HepG2 (cell line): ENCODE measurements at regions not wholly inside any gene's neighbourhood (a gene's known extent, or its start where the extent isn't known, plus 50 kb on each side); places are given as distances from the start of the nearest gene placed in this dataset.

Source experiments
- CREB1 ChIP-seq, 2 experiments: fragments of 450-650 bp in 1 of 2; IDR thresholded peaks; 2 replicates each; pipeline ENCODE4 v1.6.1; 2016 to 2017; ENCODE audit warnings: control low read depth in 1 of 2, mild to moderate bottlenecking in 1 of 2, missing compliant biosample characterization in 1 of 2, missing genetic modification characterization in 1 of 2
- FOXC1 ChIP-seq: sonication (generic); formaldehyde crosslinking; IDR thresholded peaks from 2 replicates; pipeline ENCODE4 v1.8.0; 2022; ENCODE audit warnings: mild to moderate bottlenecking, missing genetic modification reagents, borderline replicate concordance
- GABPA ChIP-seq, 2 experiments: IDR thresholded peaks; 2 replicates each; pipeline ENCODE4 v1.6.1; 2011 to 2016; ENCODE audit warnings: low read depth in 2 of 2, low read length in 1 of 2, missing biosample characterization in 1 of 2, missing genetic modification characterization in 1 of 2
- GLI4 ChIP-seq: sonication (generic); formaldehyde crosslinking; IDR thresholded peaks from 2 replicates; pipeline ENCODE4 v1.5.1; 2020; ENCODE audit warnings: missing genetic modification reagents, mild to moderate bottlenecking, moderate library complexity, borderline replicate concordance
- HMG20A ChIP-seq: IDR thresholded peaks from 2 replicates; pipeline ENCODE4 v1.6.1; 2016; ENCODE audit warnings: borderline replicate concordance
- RFX1 ChIP-seq: fragments of 450-650 bp; IDR thresholded peaks from 2 replicates; pipeline ENCODE4 v1.6.1; 2017
- SALL1 ChIP-seq: sonication (generic); formaldehyde crosslinking; IDR thresholded peaks from 2 replicates; pipeline ENCODE4 v1.8.0; 2022; ENCODE audit warnings: mild to moderate bottlenecking, missing genetic modification reagents
- SPEN ChIP-seq: sonication (generic); formaldehyde crosslinking; IDR thresholded peaks from 2 replicates; pipeline ENCODE4 v1.5.1; 2020; ENCODE audit warnings: low read depth, mild to moderate bottlenecking, missing genetic modification reagents
- THAP11 ChIP-seq: IDR thresholded peaks from 2 replicates; pipeline ENCODE4 v1.6.1; 2016; ENCODE audit warnings: missing biosample characterization, missing genetic modification reagents
- ZFYVE20 ChIP-seq: sonication (generic); formaldehyde crosslinking; IDR thresholded peaks from 2 replicates; pipeline ENCODE4 v1.8.0; 2023; ENCODE audit warnings: low read depth, mild to moderate bottlenecking, moderate library complexity, missing genetic modification reagents, borderline replicate concordance
- ZSCAN20 ChIP-seq: sonication (generic); formaldehyde crosslinking; IDR thresholded peaks from 2 replicates; pipeline ENCODE4 v1.4.0; 2020; ENCODE audit warnings: missing genetic modification reagents, mild to moderate bottlenecking, borderline replicate concordance
- TF ChIP-seq, protein P1 (sequence below): sonication (generic); formaldehyde crosslinking; IDR thresholded peaks from 2 replicates; pipeline ENCODE4 v1.9.0; 2021; ENCODE audit warnings: mild to moderate bottlenecking, missing genetic modification reagents
- TF ChIP-seq, protein P2 (sequence below), 2 experiments: sonication (generic) in 1 of 2; formaldehyde crosslinking in 1 of 2; IDR thresholded peaks; 2 replicates each; pipeline versions ENCODE4 v1.6.1 to v1.9.0; 2014 to 2022; ENCODE audit warnings: antibody characterized with exemption in 1 of 2, borderline replicate concordance in 1 of 2, inconsistent platforms in 1 of 2, low read depth in 1 of 2, missing genetic modification reagents in 1 of 2
- TF ChIP-seq, protein P3 (sequence below): IDR thresholded peaks from 2 replicates; pipeline ENCODE4 v1.6.1; 2018; ENCODE audit warnings: missing genetic modification reagents, mild to moderate bottlenecking, missing compliant biosample characterization
- TF ChIP-seq, protein P4 (sequence below): sonication (generic); formaldehyde crosslinking; IDR thresholded peaks from 2 replicates; pipeline ENCODE4 v1.8.1; 2023; ENCODE audit warnings: missing genetic modification reagents, mild to moderate bottlenecking, borderline replicate concordance

DNA sequence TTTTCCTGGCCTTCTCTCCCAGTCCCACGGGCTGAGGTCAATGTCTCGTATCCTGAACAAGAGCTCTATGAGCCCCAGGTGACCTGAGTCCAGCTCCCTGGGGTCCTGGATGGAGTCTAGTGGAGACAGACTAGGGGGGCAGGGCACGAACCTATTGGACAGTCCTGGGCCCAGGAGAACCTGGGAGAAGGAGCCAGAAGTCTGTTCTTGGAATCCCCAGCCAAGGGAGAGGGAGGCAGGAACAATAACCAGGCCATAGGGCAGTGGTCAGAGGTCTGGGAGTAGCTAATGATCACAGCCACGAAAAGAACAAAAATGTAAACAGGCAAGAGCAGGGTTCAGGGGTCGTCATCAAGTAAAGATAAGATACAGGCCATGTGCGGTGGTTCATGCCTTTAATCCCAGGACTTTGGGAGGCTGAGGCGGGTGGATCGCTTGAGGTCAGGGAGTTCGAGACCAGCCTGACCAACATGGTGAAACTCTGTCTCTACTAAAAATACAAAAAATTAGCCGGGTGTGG is 60.8 kb downstream of the COPRS start (continued):
- TF ChIP-seq GLI4 (CRISPR knock-in tag) (no peak), RFX1 (no peak), THAP11 (peak; percentile 46; the same call in 1 of the 2 replicates), GABPA (IDR thresholded peaks at IDR 0.05; ENCODE audit: low read depth, low read length) (no peak), GABPA (CRISPR knock-in tag; IDR thresholded peaks at IDR 0.05; ENCODE audit: low read depth) (0 out of 2 replicates have a peak, but pooled peaks have one; percentile 19), CREB1 (IDR thresholded peaks at IDR 0.05) (peak; percentile 36; the same call in 1 of the 2 replicates), CREB1 (CRISPR knock-in tag; IDR thresholded peaks at IDR 0.05) (no peak), SPEN (CRISPR knock-in tag) (0 out of 2 replicates have a peak, but pooled peaks have one; percentile 24), ZSCAN20 (CRISPR knock-in tag) (no peak), ZFYVE20 (CRISPR knock-in tag) (no peak), HMG20A (CRISPR knock-in tag) (no peak; the same call in 1 of the 2 replicates), FOXC1 (CRISPR knock-in tag) (0 out of 2 replicates have a peak, but pooled peaks have one; percentile 60), SALL1 (CRISPR knock-in tag) (peak; percentile 96)
- TF ChIP-seq, protein P1, sequence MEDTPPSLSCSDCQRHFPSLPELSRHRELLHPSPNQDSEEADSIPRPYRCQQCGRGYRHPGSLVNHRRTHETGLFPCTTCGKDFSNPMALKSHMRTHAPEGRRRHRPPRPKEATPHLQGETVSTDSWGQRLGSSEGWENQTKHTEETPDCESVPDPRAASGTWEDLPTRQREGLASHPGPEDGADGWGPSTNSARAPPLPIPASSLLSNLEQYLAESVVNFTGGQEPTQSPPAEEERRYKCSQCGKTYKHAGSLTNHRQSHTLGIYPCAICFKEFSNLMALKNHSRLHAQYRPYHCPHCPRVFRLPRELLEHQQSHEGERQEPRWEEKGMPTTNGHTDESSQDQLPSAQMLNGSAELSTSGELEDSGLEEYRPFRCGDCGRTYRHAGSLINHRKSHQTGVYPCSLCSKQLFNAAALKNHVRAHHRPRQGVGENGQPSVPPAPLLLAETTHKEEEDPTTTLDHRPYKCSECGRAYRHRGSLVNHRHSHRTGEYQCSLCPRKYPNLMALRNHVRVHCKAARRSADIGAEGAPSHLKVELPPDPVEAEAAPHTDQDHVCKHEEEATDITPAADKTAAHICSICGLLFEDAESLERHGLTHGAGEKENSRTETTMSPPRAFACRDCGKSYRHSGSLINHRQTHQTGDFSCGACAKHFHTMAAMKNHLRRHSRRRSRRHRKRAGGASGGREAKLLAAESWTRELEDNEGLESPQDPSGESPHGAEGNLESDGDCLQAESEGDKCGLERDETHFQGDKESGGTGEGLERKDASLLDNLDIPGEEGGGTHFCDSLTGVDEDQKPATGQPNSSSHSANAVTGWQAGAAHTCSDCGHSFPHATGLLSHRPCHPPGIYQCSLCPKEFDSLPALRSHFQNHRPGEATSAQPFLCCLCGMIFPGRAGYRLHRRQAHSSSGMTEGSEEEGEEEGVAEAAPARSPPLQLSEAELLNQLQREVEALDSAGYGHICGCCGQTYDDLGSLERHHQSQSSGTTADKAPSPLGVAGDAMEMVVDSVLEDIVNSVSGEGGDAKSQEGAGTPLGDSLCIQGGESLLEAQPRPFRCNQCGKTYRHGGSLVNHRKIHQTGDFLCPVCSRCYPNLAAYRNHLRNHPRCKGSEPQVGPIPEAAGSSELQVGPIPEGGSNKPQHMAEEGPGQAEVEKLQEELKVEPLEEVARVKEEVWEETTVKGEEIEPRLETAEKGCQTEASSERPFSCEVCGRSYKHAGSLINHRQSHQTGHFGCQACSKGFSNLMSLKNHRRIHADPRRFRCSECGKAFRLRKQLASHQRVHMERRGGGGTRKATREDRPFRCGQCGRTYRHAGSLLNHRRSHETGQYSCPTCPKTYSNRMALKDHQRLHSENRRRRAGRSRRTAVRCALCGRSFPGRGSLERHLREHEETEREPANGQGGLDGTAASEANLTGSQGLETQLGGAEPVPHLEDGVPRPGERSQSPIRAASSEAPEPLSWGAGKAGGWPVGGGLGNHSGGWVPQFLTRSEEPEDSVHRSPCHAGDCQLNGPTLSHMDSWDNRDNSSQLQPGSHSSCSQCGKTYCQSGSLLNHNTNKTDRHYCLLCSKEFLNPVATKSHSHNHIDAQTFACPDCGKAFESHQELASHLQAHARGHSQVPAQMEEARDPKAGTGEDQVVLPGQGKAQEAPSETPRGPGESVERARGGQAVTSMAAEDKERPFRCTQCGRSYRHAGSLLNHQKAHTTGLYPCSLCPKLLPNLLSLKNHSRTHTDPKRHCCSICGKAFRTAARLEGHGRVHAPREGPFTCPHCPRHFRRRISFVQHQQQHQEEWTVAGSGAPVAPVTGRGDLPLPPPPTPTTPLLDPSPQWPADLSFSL (CRISPR knock-in tag): no peak
- TF ChIP-seq, protein P2, sequence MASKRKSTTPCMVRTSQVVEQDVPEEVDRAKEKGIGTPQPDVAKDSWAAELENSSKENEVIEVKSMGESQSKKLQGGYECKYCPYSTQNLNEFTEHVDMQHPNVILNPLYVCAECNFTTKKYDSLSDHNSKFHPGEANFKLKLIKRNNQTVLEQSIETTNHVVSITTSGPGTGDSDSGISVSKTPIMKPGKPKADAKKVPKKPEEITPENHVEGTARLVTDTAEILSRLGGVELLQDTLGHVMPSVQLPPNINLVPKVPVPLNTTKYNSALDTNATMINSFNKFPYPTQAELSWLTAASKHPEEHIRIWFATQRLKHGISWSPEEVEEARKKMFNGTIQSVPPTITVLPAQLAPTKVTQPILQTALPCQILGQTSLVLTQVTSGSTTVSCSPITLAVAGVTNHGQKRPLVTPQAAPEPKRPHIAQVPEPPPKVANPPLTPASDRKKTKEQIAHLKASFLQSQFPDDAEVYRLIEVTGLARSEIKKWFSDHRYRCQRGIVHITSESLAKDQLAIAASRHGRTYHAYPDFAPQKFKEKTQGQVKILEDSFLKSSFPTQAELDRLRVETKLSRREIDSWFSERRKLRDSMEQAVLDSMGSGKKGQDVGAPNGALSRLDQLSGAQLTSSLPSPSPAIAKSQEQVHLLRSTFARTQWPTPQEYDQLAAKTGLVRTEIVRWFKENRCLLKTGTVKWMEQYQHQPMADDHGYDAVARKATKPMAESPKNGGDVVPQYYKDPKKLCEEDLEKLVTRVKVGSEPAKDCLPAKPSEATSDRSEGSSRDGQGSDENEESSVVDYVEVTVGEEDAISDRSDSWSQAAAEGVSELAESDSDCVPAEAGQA (IDR thresholded peaks at IDR 0.05; ENCODE audit: low read depth): no peak
- TF ChIP-seq, protein P2 (CRISPR knock-in tag; IDR thresholded peaks at IDR 0.05; ENCODE audit: borderline replicate concordance): no peak
- TF ChIP-seq, protein P3, sequence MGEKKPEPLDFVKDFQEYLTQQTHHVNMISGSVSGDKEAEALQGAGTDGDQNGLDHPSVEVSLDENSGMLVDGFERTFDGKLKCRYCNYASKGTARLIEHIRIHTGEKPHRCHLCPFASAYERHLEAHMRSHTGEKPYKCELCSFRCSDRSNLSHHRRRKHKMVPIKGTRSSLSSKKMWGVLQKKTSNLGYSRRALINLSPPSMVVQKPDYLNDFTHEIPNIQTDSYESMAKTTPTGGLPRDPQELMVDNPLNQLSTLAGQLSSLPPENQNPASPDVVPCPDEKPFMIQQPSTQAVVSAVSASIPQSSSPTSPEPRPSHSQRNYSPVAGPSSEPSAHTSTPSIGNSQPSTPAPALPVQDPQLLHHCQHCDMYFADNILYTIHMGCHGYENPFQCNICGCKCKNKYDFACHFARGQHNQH (CRISPR knock-in tag): peak; percentile 31; the same call in 1 of the 2 replicates
- TF ChIP-seq, protein P4, sequence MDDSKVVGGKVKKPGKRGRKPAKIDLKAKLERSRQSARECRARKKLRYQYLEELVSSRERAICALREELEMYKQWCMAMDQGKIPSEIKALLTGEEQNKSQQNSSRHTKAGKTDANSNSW (CRISPR knock-in tag): no peak
